NCI-H1436 treated with DMSO at 0.1 percent for 48 hours (cell line): ENCODE measurements at regions not wholly inside any gene's neighbourhood (a gene's known extent, or its start where the extent isn't known, plus 50 kb on each side); places are given as distances from the start of the nearest gene placed in this dataset.
"Not testable (repeated sequence)": the region's sequence is repeated elsewhere in the genome, so short reads cannot be mapped to it uniquely, and the experiment has no call there.

Experiments used
- DNase-seq: peaks from one replicate; lab custom pipeline; 2025; lab: John Stamatoyannopoulos, UW

DNA sequence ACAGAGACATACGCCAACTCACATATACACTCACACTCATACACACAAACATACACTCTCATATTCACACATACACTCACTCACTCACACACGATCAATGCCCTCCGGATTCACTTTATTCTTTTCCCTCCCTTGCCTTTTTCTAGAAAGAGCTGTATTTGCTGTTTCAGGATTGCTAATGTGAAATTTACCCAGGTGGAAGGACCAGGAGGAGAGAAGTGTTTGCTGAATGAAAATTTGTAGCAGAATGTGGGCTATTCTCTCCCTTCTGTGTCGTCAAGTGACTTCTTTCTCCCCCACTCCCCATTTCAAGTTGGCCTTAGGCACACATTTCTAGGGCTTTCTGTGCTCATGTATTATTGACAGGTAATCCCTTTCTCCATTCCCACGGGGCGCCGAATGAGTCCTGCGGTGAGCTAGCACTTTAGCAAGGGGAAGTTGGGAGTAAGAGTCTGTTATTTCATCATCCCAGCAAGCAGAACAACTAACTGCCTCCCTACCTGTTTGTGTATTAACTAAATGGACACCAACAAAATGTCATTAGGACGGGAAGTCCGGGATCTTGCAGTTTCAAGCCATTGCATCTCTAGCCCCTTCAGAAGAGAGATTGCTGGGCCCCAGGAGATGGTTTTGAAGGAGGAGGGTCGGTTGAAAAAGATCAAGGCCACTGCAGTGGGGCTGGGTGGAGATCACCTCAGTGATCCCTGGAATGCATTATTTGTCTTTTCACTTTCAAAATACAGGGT is 97.1 kb upstream of the TAF11L2 start:
- no peak for DNase-seq

DNA sequence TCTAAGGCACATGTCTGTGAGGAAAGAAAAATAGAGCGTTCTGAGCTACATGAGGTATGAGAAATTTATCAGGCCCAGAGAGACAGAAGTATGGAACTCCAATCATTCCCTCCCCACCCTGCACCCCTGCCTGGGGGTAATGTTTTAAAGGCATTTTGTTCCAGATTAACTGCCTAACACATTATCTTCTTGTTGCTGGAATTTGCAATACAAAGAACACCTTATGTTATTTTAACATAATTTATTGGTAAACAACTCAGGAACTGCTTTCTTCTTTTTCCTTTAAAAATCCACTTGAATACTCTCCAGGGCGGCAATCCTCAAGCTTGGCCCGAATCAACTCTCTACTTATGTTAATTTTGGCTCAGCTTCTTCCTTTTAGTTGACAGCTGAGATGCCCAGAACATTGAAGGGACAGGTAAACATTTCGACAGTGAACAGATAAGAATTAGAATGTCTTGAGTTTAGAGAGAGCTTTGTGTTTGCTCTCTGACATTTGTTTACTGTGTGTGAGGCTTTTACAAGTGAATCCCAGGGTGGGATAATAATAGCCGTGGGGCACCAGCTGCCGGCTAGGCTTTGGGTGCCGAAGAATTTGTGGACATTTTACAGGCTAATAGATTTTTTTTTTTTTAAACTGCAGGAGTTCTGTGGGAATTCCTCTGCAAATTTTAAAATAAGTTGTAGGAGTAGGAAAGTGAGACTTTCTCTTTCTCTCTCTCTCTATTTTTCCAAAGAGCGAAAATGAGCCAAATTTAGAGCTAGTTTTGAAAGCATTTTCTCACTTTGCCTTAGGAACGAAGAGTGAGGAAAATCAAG is 96.4 kb upstream of the TAF11L2 start:
- DNase-seq = no peak

DNA sequence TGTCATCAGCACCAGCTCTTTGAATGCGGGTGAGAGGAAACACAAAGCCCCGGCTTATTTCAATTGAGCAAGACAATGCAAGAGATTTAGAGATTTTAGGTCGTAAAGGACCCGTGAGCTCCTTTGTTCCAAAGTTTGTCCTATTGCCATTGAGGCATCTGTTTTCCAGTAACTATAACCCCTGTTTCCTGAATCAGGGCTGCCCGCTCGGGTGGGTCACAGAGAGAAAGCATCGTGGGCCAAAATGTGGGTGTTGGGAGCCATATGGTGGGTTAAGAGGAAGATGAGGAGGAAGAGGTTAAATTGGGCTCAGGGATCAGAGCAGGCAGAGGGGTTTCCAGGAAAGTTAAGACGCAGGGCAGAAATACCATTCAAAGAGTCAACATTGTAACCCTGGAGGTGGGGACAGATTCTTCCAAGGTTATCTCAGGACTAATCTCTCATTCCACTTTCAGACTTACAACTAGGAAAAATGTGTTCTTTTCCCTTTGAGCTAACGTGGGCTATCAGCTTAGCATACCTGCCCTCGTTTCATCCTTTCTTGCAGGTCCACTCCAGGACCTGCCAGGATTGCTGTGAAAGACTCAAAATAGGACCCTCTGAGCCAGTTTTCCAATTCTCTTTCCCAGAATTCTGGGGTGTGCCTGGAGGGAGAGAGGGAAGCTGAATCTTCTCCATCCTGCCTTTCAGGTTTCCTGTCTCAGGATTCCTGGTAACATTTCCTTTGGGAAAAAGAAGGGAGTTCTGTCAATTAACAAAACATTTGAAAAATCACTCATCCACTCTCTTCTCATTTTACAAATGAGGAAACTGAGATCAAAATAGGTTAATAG is 95.5 kb upstream of the TAF11L2 start:
- DNase-seq = no peak

DNA sequence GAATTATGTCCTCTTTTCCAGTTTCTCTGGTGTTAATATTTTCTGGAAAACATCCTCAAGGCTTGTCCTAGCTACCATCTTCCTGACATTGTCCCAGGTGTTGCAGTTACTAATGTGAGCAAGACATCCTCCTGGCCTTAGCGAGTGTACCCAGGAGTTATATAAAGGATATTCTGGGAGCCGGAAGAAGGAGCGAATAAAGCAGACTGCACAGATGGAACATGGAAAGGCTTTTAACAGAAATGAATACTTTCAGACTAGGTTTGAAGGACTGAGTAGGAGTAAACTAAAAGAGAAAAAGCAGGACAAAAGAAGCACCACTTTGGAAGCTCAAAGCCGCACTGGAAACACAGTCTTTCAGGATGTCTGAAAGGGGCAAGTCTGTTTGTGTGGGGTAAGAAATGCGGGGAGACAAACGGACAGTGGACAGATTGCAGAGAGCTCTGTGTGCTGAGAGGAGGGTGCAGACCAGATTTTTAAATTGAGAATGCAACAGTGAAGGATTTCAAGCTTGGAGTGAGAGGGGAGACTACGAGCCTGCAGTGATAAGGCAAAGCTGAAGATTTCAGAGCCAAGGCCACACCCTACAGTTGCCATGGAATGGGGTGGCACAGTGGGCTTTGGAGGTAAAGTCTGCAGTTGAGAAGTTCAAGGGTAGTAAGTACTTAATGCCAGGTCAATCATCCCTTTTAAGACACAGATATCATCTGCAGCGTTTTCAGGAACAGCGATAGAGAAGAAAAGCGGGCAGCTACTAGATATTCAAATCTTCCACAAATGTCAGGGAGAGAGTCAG is 94.1 kb upstream of the TAF11L2 start:
- DNase-seq = no peak

DNA sequence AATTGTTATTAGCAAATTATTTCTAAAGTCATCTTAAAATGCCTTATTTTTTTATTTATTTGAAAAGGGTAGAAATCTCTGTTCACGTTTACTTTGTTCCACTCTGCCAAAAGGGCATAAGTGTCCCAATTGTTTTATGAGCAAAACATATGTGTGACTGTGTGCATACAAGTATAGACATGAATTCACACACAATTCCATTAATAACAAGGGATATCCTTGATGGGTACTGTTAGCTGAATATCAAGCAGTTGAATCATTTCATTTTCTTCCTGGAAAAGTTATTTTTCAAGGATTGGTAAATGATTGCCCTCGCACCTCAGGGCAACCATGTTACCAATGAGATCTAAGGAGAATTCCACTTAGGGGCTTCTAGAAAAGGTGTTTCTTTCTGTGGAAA is 92.1 kb upstream of the TAF11L2 start:
- DNase-seq = no peak

DNA sequence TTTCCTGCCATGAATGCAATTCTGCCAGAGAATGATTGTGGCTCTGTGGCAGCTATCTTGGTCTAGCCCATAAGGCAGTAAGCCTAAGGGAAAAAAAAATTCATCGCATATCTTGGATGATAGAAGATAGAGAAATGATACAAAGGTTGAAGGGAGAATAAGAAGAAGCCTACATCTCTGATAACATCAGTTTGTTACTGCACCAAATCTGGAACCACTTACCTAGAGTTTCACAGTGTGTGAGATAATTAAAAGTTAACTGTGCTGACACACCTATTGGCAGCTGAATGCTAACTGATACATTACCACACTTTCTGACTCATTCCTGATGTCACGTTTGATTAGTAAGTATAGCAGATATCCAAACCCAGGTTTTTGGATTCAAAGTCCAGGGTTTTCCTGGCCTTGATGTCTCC is 91.6 kb upstream of the TAF11L2 start:
- no peak for DNase-seq

- DNase-seq = no peak
Observed at GRCh38 chr5:17411436-17412402, 86.3 kb upstream of the TAF11L2 start.

- DNase-seq = no peak
Observed at GRCh38 chr5:17412760-17413671, 85.0 kb upstream of the TAF11L2 start.

DNA sequence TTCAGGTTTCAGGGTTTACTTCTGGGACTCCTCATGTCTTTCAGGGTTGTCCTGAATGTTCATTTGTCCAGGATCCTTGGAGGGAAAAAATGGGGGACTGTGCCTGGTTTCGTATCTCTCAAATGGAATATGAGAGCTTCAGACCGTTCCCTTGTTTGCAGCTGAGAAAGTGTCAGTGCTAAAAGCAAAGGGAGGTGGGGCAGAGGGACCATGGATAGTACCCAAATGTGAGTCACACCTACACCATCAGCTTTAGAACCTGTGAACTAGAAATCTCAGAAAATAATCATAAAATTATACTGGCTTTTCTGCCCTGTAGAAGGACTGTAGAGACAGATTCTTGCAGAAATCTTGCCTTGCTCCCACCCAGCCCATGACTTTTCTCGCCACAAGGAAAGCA is 84.3 kb upstream of the TAF11L2 start:
- DNase-seq = no peak

DNA sequence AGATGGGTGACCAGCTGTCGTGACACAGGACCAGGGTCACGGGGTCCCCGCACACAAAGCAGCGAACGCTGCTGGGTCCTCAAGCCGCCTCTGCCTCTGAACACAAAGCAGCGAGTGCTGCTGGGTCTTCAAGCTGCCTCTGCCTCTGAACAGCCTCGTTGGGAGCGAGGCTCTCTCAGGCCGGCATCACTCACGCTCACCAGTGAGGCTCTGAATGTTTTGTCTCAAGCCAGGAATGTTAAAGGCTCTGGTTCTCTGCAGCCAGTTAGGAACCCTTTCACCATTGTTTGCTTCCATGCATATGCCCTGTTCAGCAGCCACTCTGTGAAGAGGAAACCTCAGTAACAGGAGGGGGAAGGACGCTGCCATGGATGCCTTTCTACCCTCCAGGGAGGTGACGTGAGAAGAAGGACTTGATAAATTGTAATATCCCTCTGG is 82.7 kb upstream of the TAF11L2 start:
- no peak for DNase-seq

DNA sequence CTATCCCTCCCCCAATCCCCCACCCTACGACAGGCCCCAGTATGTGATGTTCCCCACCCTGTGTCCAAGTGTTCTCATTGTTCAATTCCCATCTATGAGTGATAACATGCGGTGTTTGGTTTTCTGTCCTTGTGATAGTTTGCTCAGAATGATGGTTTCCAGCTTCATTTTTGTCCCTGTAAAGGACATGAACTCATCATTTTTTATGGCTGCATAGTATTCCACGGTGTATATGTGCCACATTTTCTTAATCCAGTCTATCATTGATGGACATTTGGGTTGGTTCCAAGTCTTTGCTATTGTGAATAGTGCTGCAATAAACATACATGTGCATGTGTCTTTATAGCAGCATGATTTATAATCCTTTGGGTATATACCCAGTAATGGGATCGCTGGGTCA is 81.7 kb upstream of the TAF11L2 start:
- DNase-seq = not testable (repeated sequence)

- DNase-seq = no peak
Observed at GRCh38 chr5:17424674-17425073, 73.4 kb upstream of the TAF11L2 start.

GRCh38 chr5:17425385-17426070 is 72.5 kb upstream of the TAF11L2 start:
- no peak for DNase-seq

DNA sequence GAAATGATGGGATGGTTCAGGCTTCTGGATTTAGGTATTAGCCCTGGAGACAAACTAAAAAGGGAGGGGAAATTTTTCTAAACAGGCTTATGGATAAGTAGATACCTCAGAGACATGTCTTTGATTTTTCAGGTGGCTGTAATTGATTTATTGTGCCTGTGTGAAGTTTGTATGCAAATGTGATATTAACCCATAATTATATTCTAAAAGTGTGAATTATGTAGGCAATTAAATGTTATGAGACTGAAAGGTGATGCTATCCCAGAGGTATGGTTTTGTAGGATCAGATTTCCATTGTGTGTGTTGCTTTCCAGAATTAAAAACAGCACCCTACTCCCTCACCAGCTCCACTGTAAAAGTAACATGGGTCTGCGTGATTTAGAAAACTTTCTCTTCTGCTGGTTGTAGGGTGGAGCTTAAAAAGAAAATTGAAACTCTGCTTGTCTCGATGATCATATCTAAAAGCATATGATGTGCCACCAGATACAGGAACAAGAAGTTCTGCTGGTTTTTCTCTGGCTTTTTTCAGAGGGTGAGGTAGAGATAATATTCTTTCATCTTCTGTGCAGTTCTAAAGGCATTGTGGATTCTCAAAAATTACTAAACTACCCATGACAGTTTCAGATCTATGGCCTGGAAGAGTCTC is 71.8 kb upstream of the TAF11L2 start:
- DNase-seq = no peak

- no peak for DNase-seq
Observed at GRCh38 chr5:17428176-17428800, 69.7 kb upstream of the TAF11L2 start.

GRCh38 chr5:17429353-17429752 is 68.7 kb upstream of the TAF11L2 start:
- no peak for DNase-seq

GRCh38 chr5:17430241-17430640 is 67.8 kb upstream of the TAF11L2 start:
- no peak for DNase-seq
